ENCODE measurements at regions not wholly inside any gene's neighbourhood (a gene's known extent, or its start where the extent isn't known, plus 50 kb on each side); places are given as distances from the start of the nearest gene placed in this dataset.

DNA sequence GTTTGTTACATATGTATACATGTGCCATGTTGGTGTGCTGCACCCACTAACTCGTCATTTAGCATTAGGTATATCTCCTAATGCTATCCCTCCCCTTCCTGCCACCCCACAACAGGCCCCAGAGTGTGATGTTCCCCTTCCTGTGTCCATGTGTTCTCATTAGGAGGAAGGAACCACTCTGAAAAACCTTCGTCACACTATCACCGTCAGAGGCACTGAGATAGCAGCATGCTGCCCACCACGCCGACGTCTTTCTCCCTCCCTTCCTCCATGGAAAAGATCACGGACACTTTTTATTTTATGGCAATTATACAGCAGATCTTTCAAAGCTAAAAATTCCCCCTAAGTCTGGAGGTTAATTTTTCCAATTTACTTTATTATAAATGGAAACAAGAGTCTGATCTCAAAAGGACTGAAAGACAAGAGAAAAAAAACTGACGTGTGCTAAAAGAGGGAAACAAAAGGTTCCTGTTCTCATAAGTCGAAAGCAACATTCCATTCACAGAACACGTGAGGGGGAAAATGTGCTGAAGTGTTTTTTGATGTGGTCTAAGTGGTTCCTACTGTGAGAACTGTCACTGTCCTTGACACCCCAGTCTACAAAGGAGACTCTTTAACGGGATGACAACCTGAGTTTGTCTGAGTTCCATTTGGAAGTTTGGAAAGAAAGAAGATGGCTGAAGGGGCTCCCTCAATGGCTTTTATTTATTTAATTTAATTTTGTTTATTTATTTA lies 339.7 kb upstream of the IRX2 start (continued):
- TF ChIP-seq, protein P1, sequence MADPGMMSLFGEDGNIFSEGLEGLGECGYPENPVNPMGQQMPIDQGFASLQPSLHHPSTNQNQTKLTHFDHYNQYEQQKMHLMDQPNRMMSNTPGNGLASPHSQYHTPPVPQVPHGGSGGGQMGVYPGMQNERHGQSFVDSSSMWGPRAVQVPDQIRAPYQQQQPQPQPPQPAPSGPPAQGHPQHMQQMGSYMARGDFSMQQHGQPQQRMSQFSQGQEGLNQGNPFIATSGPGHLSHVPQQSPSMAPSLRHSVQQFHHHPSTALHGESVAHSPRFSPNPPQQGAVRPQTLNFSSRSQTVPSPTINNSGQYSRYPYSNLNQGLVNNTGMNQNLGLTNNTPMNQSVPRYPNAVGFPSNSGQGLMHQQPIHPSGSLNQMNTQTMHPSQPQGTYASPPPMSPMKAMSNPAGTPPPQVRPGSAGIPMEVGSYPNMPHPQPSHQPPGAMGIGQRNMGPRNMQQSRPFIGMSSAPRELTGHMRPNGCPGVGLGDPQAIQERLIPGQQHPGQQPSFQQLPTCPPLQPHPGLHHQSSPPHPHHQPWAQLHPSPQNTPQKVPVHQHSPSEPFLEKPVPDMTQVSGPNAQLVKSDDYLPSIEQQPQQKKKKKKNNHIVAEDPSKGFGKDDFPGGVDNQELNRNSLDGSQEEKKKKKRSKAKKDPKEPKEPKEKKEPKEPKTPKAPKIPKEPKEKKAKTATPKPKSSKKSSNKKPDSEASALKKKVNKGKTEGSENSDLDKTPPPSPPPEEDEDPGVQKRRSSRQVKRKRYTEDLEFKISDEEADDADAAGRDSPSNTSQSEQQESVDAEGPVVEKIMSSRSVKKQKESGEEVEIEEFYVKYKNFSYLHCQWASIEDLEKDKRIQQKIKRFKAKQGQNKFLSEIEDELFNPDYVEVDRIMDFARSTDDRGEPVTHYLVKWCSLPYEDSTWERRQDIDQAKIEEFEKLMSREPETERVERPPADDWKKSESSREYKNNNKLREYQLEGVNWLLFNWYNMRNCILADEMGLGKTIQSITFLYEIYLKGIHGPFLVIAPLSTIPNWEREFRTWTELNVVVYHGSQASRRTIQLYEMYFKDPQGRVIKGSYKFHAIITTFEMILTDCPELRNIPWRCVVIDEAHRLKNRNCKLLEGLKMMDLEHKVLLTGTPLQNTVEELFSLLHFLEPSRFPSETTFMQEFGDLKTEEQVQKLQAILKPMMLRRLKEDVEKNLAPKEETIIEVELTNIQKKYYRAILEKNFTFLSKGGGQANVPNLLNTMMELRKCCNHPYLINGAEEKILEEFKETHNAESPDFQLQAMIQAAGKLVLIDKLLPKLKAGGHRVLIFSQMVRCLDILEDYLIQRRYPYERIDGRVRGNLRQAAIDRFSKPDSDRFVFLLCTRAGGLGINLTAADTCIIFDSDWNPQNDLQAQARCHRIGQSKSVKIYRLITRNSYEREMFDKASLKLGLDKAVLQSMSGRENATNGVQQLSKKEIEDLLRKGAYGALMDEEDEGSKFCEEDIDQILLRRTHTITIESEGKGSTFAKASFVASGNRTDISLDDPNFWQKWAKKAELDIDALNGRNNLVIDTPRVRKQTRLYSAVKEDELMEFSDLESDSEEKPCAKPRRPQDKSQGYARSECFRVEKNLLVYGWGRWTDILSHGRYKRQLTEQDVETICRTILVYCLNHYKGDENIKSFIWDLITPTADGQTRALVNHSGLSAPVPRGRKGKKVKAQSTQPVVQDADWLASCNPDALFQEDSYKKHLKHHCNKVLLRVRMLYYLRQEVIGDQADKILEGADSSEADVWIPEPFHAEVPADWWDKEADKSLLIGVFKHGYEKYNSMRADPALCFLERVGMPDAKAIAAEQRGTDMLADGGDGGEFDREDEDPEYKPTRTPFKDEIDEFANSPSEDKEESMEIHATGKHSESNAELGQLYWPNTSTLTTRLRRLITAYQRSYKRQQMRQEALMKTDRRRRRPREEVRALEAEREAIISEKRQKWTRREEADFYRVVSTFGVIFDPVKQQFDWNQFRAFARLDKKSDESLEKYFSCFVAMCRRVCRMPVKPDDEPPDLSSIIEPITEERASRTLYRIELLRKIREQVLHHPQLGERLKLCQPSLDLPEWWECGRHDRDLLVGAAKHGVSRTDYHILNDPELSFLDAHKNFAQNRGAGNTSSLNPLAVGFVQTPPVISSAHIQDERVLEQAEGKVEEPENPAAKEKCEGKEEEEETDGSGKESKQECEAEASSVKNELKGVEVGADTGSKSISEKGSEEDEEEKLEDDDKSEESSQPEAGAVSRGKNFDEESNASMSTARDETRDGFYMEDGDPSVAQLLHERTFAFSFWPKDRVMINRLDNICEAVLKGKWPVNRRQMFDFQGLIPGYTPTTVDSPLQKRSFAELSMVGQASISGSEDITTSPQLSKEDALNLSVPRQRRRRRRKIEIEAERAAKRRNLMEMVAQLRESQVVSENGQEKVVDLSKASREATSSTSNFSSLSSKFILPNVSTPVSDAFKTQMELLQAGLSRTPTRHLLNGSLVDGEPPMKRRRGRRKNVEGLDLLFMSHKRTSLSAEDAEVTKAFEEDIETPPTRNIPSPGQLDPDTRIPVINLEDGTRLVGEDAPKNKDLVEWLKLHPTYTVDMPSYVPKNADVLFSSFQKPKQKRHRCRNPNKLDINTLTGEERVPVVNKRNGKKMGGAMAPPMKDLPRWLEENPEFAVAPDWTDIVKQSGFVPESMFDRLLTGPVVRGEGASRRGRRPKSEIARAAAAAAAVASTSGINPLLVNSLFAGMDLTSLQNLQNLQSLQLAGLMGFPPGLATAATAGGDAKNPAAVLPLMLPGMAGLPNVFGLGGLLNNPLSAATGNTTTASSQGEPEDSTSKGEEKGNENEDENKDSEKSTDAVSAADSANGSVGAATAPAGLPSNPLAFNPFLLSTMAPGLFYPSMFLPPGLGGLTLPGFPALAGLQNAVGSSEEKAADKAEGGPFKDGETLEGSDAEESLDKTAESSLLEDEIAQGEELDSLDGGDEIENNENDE (IDR thresholded peaks at IDR 0.05; ENCODE audit: insufficient replicate concordance, low read length) = no peak
- TF ChIP-seq CBX8 (IDR thresholded peaks at IDR 0.05; ENCODE audit: borderline replicate concordance, low read depth, low read length) (no peak), SP4 (IDR thresholded peaks at IDR 0.05; ENCODE audit: low read length) (no peak), TBP (IDR thresholded peaks at IDR 0.05; ENCODE audit: low read depth, low read length) (no peak), JUN (IDR thresholded peaks at IDR 0.05; ENCODE audit: low read depth, low read length) (no peak), HDAC6 (IDR thresholded peaks at IDR 0.05; ENCODE audit: low read depth, low read length) (no peak), RBBP5 (IDR thresholded peaks at IDR 0.05; ENCODE audit: borderline replicate concordance, low read depth, low read length) (no peak), SIX5 (IDR thresholded peaks at IDR 0.05; ENCODE audit: low read depth, low read length) (no peak), BRCA1 (IDR thresholded peaks at IDR 0.05; ENCODE audit: low read depth, low read length) (no peak), YY1 (IDR thresholded peaks at IDR 0.05; ENCODE audit: low read depth, low read length) (no peak), TAF7 (optimal IDR thresholded peaks at IDR 0.05; ENCODE audit: borderline replicate concordance, low read depth, low read length) (no peak)
- TF ChIP-seq, protein P2, sequence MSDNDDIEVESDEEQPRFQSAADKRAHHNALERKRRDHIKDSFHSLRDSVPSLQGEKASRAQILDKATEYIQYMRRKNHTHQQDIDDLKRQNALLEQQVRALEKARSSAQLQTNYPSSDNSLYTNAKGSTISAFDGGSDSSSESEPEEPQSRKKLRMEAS (IDR thresholded peaks at IDR 0.05) = no peak
